ENCODE measurements at regions not wholly inside any gene's neighbourhood (a gene's known extent, or its start where the extent isn't known, plus 50 kb on each side); places are given as distances from the start of the nearest gene placed in this dataset.

- Histone ChIP-seq H3K4me1 (ENCODE audit: control insufficient read depth in 1 of 2, insufficient read depth in 1 of 2, low read depth in 1 of 2, low read length in 1 of 2) (no peaks in the 10 kb centered on the region), H3K36me3 (no peaks in the 10 kb centered on the region), H3K9me3 (no peaks in the 10 kb centered on the region), H3K27ac (no peak overlapping the region), H3K4me3 (ENCODE audit: low read depth in 1 of 2, low read length in 1 of 2) (no peak overlapping the region), H3K27me3 (no peaks in the 10 kb centered on the region)
- no peak for TF ChIP-seq CTCF (IDR thresholded peaks at IDR 0.05)
Observed at GRCh38 chr3:69591164-69591736, 148.0 kb upstream of the MITF start.

GRCh38 chr3:69590111-69590510 lies 149.2 kb upstream of the MITF start:
- TF ChIP-seq CTCF (IDR thresholded peaks at IDR 0.05): no peak
- Histone ChIP-seq H3K27me3 (no peaks in the 10 kb centered on the region), H3K36me3 (no peaks in the 10 kb centered on the region), H3K4me3 (ENCODE audit: low read depth in 1 of 2, low read length in 1 of 2) (no peak overlapping the region), H3K4me1 (ENCODE audit: control insufficient read depth in 1 of 2, insufficient read depth in 1 of 2, low read depth in 1 of 2, low read length in 1 of 2) (no peaks in the 10 kb centered on the region), H3K9me3 (no peaks in the 10 kb centered on the region), H3K27ac (no peak overlapping the region)

- Histone ChIP-seq H3K4me3 (ENCODE audit: low read depth in 1 of 2, low read length in 1 of 2) (no peak overlapping the region), H3K27me3 (no peaks in the 10 kb centered on the region), H3K27ac (no peak overlapping the region), H3K4me1 (ENCODE audit: control insufficient read depth in 1 of 2, insufficient read depth in 1 of 2, low read depth in 1 of 2, low read length in 1 of 2) (no peaks in the 10 kb centered on the region), H3K9me3 (no peaks in the 10 kb centered on the region), H3K36me3 (no peaks in the 10 kb centered on the region)
- no peak for TF ChIP-seq CTCF (IDR thresholded peaks at IDR 0.05)
Observed at GRCh38 chr3:69588170-69588569, 151.1 kb upstream of the MITF start.

- H3K27me3 ChIP-seq: no peaks in the 10 kb centered on the region
- no peaks in the 10 kb centered on the region for H3K36me3 ChIP-seq
- no peaks in the 10 kb centered on the region for H3K4me1 ChIP-seq (ENCODE audit: control insufficient read depth in 1 of 2, insufficient read depth in 1 of 2, low read depth in 1 of 2, low read length in 1 of 2)
- no peak overlapping the region for H3K4me3 ChIP-seq (ENCODE audit: low read depth in 1 of 2, low read length in 1 of 2)
- no peaks in the 10 kb centered on the region for H3K9me3 ChIP-seq
- TF ChIP-seq CTCF (IDR thresholded peaks at IDR 0.05): no peak
- no peak overlapping the region for H3K27ac ChIP-seq
Observed at GRCh38 chr3:69585472-69585871, 153.8 kb upstream of the MITF start.

GRCh38 chr3:69582044-69582443 lies 157.2 kb upstream of the MITF start:
- Histone ChIP-seq H3K27ac (no peak overlapping the region), H3K27me3 (peaks cover 11% of the 10 kb centered on the region), H3K4me1 (ENCODE audit: control insufficient read depth in 1 of 2, insufficient read depth in 1 of 2, low read depth in 1 of 2, low read length in 1 of 2) (no peaks in the 10 kb centered on the region), H3K4me3 (ENCODE audit: low read depth in 1 of 2, low read length in 1 of 2) (no peak overlapping the region), H3K9me3 (no peaks in the 10 kb centered on the region), H3K36me3 (no peaks in the 10 kb centered on the region)
- no peak for TF ChIP-seq CTCF (IDR thresholded peaks at IDR 0.05)

Measured in neutrophil (primary cell).